NB4 (cell line): ENCODE measurements at regions not wholly inside any gene's neighbourhood (a gene's known extent, or its start where the extent isn't known, plus 50 kb on each side); places are given as distances from the start of the nearest gene placed in this dataset.

Experiments
- DNase-seq: peaks from one replicate; pipeline ENCODE4 v3.0.0; 2010; ENCODE audit warnings: low read depth
- H3K4me3 ChIP-seq: one replicate; pipeline ENCODE4 v1.5.1; 2011; ENCODE audit warnings: mild to moderate bottlenecking, low read depth, low read length, moderate library complexity
- CTCF ChIP-seq: IDR thresholded peaks from one replicate; pipeline ENCODE4 v1.5.1; 2012; ENCODE audit warnings: low read depth, low read length
- MAX ChIP-seq: IDR thresholded peaks from 2 replicates; pipeline ENCODE4 v1.6.1; 2011; ENCODE audit warnings: low read depth, low read length
- MYC ChIP-seq: IDR thresholded peaks from 2 replicates; pipeline ENCODE4 v1.6.1; 2011; ENCODE audit warnings: low read depth, low read length
- POLR2A ChIP-seq: IDR thresholded peaks from 2 replicates; pipeline ENCODE4 v1.6.1; 2011; ENCODE audit warnings: mild to moderate bottlenecking; ENCODE audit not compliant: insufficient read length; ENCODE audit errors: extremely low read depth

GRCh38 chr4:126007142-126007541 lies 692.4 kb downstream of the FAT4 start:
- TF ChIP-seq CTCF: no peak
- no peak for TF ChIP-seq MYC
- TF ChIP-seq MAX: no peak
- TF ChIP-seq POLR2A: no peak
- no peak for DNase-seq
- H3K4me3 ChIP-seq: no peak overlapping the region

- TF ChIP-seq MAX: no peak
- TF ChIP-seq MYC: no peak
- TF ChIP-seq POLR2A: no peak
- TF ChIP-seq CTCF: no peak
- H3K4me3 ChIP-seq: no peak overlapping the region
- no peak for DNase-seq
Measured at GRCh38 chr4:126012691-126013290, 698.0 kb downstream of the FAT4 start.

GRCh38 chr4:126018274-126018673 lies 703.5 kb downstream of the FAT4 start:
- no peak for DNase-seq
- no peak for TF ChIP-seq MYC
- TF ChIP-seq MAX: no peak
- no peak for TF ChIP-seq POLR2A
- no peak for TF ChIP-seq CTCF
- no peak overlapping the region for H3K4me3 ChIP-seq

GRCh38 chr4:126023896-126024295 lies 709.1 kb downstream of the FAT4 start:
- TF ChIP-seq POLR2A (no peak), MAX (no peak), MYC (no peak), CTCF (no peak)
- H3K4me3 ChIP-seq: no peak overlapping the region
- no peak for DNase-seq

GRCh38 chr4:126027601-126028000 lies 712.8 kb downstream of the FAT4 start:
- no peak for DNase-seq
- no peak overlapping the region for H3K4me3 ChIP-seq
- TF ChIP-seq MAX (no peak), MYC (no peak), POLR2A (no peak), CTCF (no peak)
